GM23248 (cell line): ENCODE measurements at regions not wholly inside any gene's neighbourhood (a gene's known extent, or its start where the extent isn't known, plus 50 kb on each side); places are given as distances from the start of the nearest gene placed in this dataset.
"Not testable (repeated sequence)": the region's sequence is repeated elsewhere in the genome, so short reads cannot be mapped to it uniquely, and the experiment has no call there.

ENCODE experiments used
- DNase-seq: peaks from one replicate; pipeline ENCODE4 v3.0.0-alpha.2; 2015
- H2AFZ ChIP-seq: fragments of 200-600 bp; sonication (generic); 2 replicates; pipeline ENCODE4 v1.6.1; 2016; ENCODE audit warnings: antibody characterized with exemption
- H3F3A ChIP-seq: fragments of 200-600 bp; sonication (generic); 2 replicates; pipeline ENCODE4 v1.6.1; 2016; ENCODE audit warnings: mild to moderate bottlenecking, antibody characterized with exemption, mixed run types; ENCODE audit not compliant: insufficient read depth
- H3K27ac ChIP-seq: fragments of 200-600 bp; sonication (generic); 2 replicates; pipeline ENCODE4 v1.5.1; 2016; ENCODE audit warnings: mild to moderate bottlenecking
- H3K27me3 ChIP-seq: fragments of 200-600 bp; sonication (generic); replicated peaks from 2 replicates; pipeline ENCODE4 v1.6.1; 2016; ENCODE audit warnings: mild to moderate bottlenecking; ENCODE audit not compliant: insufficient read depth
- H3K36me3 ChIP-seq: fragments of 200-600 bp; sonication (generic); 2 replicates; pipeline ENCODE4 v1.6.1; 2016; ENCODE audit warnings: low read depth, mild to moderate bottlenecking
- H3K4me1 ChIP-seq: fragments of 200-600 bp; sonication (generic); 2 replicates; pipeline ENCODE4 v1.6.1; 2016; ENCODE audit warnings: mild to moderate bottlenecking; ENCODE audit not compliant: insufficient read depth
- H3K4me2 ChIP-seq: fragments of 200-600 bp; sonication (generic); one replicate; pipeline ENCODE4 v1.6.1; 2016; ENCODE audit warnings: mild to moderate bottlenecking; ENCODE audit not compliant: unreplicated experiment
- H3K4me3 ChIP-seq: fragments of 200-600 bp; sonication (generic); 2 replicates; pipeline ENCODE4 v1.5.1; 2016; ENCODE audit warnings: mild to moderate bottlenecking
- H3K79me2 ChIP-seq: fragments of 200-600 bp; sonication (generic); 2 replicates; pipeline ENCODE4 v1.6.1; 2016; ENCODE audit warnings: mild to moderate bottlenecking; ENCODE audit not compliant: insufficient read depth
- H3K9ac ChIP-seq: fragments of 200-600 bp; sonication (generic); 2 replicates; pipeline ENCODE4 v1.6.1; 2016; ENCODE audit warnings: mild to moderate bottlenecking
- H3K9me2 ChIP-seq: fragments of 200-600 bp; sonication (generic); 2 replicates; pipeline ENCODE4 v1.6.1; 2016; ENCODE audit warnings: mixed run types, mild to moderate bottlenecking, moderate library complexity; ENCODE audit not compliant: insufficient read depth
- H3K9me3 ChIP-seq: fragments of 200-600 bp; sonication (generic); one replicate; pipeline ENCODE4 v1.6.1; 2017; ENCODE audit warnings: low read depth
- H4K20me1 ChIP-seq: fragments of 200-600 bp; sonication (generic); 2 replicates; pipeline ENCODE4 v1.6.0; 2016; ENCODE audit not compliant: insufficient read depth
- EZH2 ChIP-seq: fragments of 200-600 bp; sonication (generic); IDR thresholded peaks from 2 replicates; pipeline ENCODE4 v1.6.1; 2018; ENCODE audit warnings: antibody characterized with exemption, mild to moderate bottlenecking; ENCODE audit not compliant: insufficient read depth, poor library complexity, severe bottlenecking
- EZH2phosphoT487 ChIP-seq: fragments of 200-600 bp; sonication (generic); IDR thresholded peaks from 2 replicates; pipeline ENCODE4 v1.6.1; 2018; ENCODE audit warnings: antibody characterized with exemption, moderate library complexity, mild to moderate bottlenecking, low read depth; ENCODE audit not compliant: insufficient read depth
- WGBS, 2 experiments: methylation state at CpG; one replicate each; pipeline ENCODE4 v1.1.6; 2015 to 2017; ENCODE audit warnings: low lambda C conversion rate in 2 of 2, low coverage in 1 of 2; ENCODE audit errors: missing lambda C conversion rate in 2 of 2; 5-methylcytosine and 5-hydroxymethylcytosine counted together
- in situ Hi-C: fragments of 300-500 bp; cut with MboI; formaldehyde crosslinking; loops from 2 replicates; pipeline ENCODE4 v1.15.0; 2020

GRCh38 chr5:109997161-109997560 is 307.4 kb downstream of the MAN2A1 start:
- in situ Hi-C loops: no loop called here

GRCh38 chr5:109998208-109998607 is 308.5 kb downstream of the MAN2A1 start:
- Histone ChIP-seq H3K27me3 (no peaks in the 10 kb centered on the region), H3K4me2 (no peak overlapping the region), H3K79me2 (no peaks in the 10 kb centered on the region), H3K9me2 (no peaks in the 10 kb centered on the region; the same call in 1 of the 2 replicates), H3K27ac (no peak overlapping the region), H3K36me3 (no peaks in the 10 kb centered on the region), H2AFZ (no peak overlapping the region), H3K4me3 (no peak overlapping the region), H3K9me3 (no peaks in the 10 kb centered on the region), H3K9ac (no peak overlapping the region), H3F3A (no peaks in the 10 kb centered on the region), H3K4me1 (peaks cover 5% of the 10 kb centered on the region; the same call in 1 of the 2 replicates), H4K20me1 (no peaks in the 10 kb centered on the region)
- TF ChIP-seq EZH2: no peak
- TF ChIP-seq EZH2phosphoT487: no peak
- in situ Hi-C loops: no loop called here
- no peak for DNase-seq

More at GRCh38 chr5:109997161-109997560, 307.4 kb downstream of the MAN2A1 start:
- DNase-seq: no peak
- WGBS, 2 experiments: 39 to 45% methylated on average over 3 of the region's 3 CpGs
- H2AFZ ChIP-seq: no peak overlapping the region
- no peak overlapping the region for H3K9ac ChIP-seq
- H3F3A ChIP-seq: no peaks in the 10 kb centered on the region
- no peak overlapping the region for H3K4me3 ChIP-seq
- no peaks in the 10 kb centered on the region for H3K9me3 ChIP-seq
- H4K20me1 ChIP-seq: no peaks in the 10 kb centered on the region
- no peaks in the 10 kb centered on the region for H3K36me3 ChIP-seq
- no peak for TF ChIP-seq EZH2
- no peak for TF ChIP-seq EZH2phosphoT487
- H3K27me3 ChIP-seq: no peaks in the 10 kb centered on the region
- H3K27ac ChIP-seq: no peak overlapping the region
- H3K4me2 ChIP-seq: no peak overlapping the region
- H3K4me1 ChIP-seq: peaks cover 5% of the 10 kb centered on the region; the same call in 1 of the 2 replicates
- H3K9me2 ChIP-seq: no peaks in the 10 kb centered on the region; the same call in 1 of the 2 replicates
- H3K79me2 ChIP-seq: no peaks in the 10 kb centered on the region

GRCh38 chr5:109998726-109999125 is 309.0 kb downstream of the MAN2A1 start:
- H3K9me3 ChIP-seq: no peaks in the 10 kb centered on the region
- no peaks in the 10 kb centered on the region for H3K79me2 ChIP-seq
- H3K27ac ChIP-seq: no peak overlapping the region
- H3K4me1 ChIP-seq: peaks cover 5% of the 10 kb centered on the region; the same call in 1 of the 2 replicates
- no peaks in the 10 kb centered on the region for H3K36me3 ChIP-seq
- TF ChIP-seq EZH2 (no peak), EZH2phosphoT487 (no peak)
- no peak overlapping the region for H3K9ac ChIP-seq
- H3K9me2 ChIP-seq: no peaks in the 10 kb centered on the region; the same call in 1 of the 2 replicates
- in situ Hi-C loops: no loop called here
- WGBS, 2 experiments: 3 to 11% methylated on average over 2 of the region's 2 CpGs
- no peak overlapping the region for H3K4me3 ChIP-seq
- no peak overlapping the region for H3K4me2 ChIP-seq
- H4K20me1 ChIP-seq: no peaks in the 10 kb centered on the region
- no peak overlapping the region for H2AFZ ChIP-seq
- H3F3A ChIP-seq: no peaks in the 10 kb centered on the region
- DNase-seq: peak; percentile 28
- H3K27me3 ChIP-seq: no peaks in the 10 kb centered on the region

GRCh38 chr5:110001648-110002047 is 311.9 kb downstream of the MAN2A1 start:
- WGBS, 2 experiments: 82 to 89% methylated on average over 1 of the region's 1 CpG
- Histone ChIP-seq H3K27ac (no peak overlapping the region), H2AFZ (no peak overlapping the region), H3K36me3 (no peaks in the 10 kb centered on the region), H3K9me3 (no peaks in the 10 kb centered on the region), H3F3A (no peaks in the 10 kb centered on the region), H3K9ac (no peak overlapping the region), H3K79me2 (no peaks in the 10 kb centered on the region), H3K9me2 (no peaks in the 10 kb centered on the region; the same call in 1 of the 2 replicates), H3K27me3 (no peaks in the 10 kb centered on the region), H3K4me3 (no peak overlapping the region), H3K4me1 (peaks cover 5% of the 10 kb centered on the region; the same call in 1 of the 2 replicates), H4K20me1 (no peaks in the 10 kb centered on the region), H3K4me2 (no peak overlapping the region)
- TF ChIP-seq EZH2 (no peak), EZH2phosphoT487 (no peak)
- in situ Hi-C loops: no loop called here
- DNase-seq: no peak

- in situ Hi-C loops: no loop called here
- Histone ChIP-seq H3K36me3 (no peaks in the 10 kb centered on the region), H3K79me2 (no peaks in the 10 kb centered on the region), H3K27ac (no peak overlapping the region), H3K9ac (no peak overlapping the region), H3K27me3 (no peaks in the 10 kb centered on the region), H4K20me1 (no peaks in the 10 kb centered on the region), H3K4me3 (no peak overlapping the region), H3K4me2 (no peak overlapping the region), H3K4me1 (peaks cover 5% of the 10 kb centered on the region; the same call in 1 of the 2 replicates), H2AFZ (no peak overlapping the region), H3K9me2 (no peaks in the 10 kb centered on the region; the same call in 1 of the 2 replicates), H3F3A (no peaks in the 10 kb centered on the region), H3K9me3 (no peaks in the 10 kb centered on the region)
- no peak for DNase-seq
- 92 to 100% methylated on average over 1 of the region's 1 CpG for WGBS, 2 experiments
- TF ChIP-seq EZH2 (no peak), EZH2phosphoT487 (no peak)
These were observed 312.9 kb downstream of the MAN2A1 start for GRCh38 chr5:110002652-110003051.

- H3K79me2 ChIP-seq, H3K36me3 ChIP-seq, H3K27me3 ChIP-seq, DNase-seq, H3K9ac ChIP-seq, H3F3A ChIP-seq, in situ Hi-C loops, H3K4me3 ChIP-seq, H3K27ac ChIP-seq, H2AFZ ChIP-seq, H4K20me1 ChIP-seq, H3K9me2 ChIP-seq, H3K9me3 ChIP-seq, H3K4me1 ChIP-seq, H3K4me2 ChIP-seq: not testable (repeated sequence)
- 68 to 71% methylated on average over 10 of the region's 10 CpGs for WGBS, 2 experiments
These were observed 316.3 kb downstream of the MAN2A1 start for GRCh38 chr5:110005907-110006562.
